ENCODE measurements at regions not wholly inside any gene's neighbourhood (a gene's known extent, or its start where the extent isn't known, plus 50 kb on each side); places are given as distances from the start of the nearest gene placed in this dataset.

DNA sequence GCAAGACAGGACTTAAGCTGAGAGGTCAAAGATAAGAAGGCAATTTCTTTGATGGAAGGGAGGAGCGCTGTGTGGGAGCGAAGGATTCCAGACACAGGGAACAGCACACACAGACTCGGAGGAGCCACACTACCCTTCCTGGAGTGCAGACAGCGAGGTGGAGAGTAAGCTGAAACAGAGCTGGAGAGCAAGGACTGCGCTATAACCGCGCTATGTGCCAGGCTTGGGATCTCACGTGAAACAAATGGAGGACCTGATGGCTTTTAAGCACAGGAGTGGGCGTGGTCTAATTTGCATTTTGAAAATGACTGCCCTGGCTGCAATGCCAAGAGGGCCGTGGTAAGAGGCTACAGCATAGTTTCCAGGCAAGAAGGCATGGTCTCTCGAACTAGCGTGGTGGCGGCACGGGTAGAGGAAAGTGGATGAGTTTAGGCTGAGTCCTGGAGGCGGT, 113.9 kb upstream of the SORBS2 start:
- no peaks in the 10 kb centered on the region for H3K9me3 Mint-ChIP-seq (ENCODE audit: unreplicated experiment)
- DNase-seq (ENCODE audit: extremely low spot score, unreplicated experiment) = no peak
- H3K4me3 Mint-ChIP-seq (ENCODE audit: unreplicated experiment) = no peak overlapping the region
- no peak overlapping the region for H3K27ac Mint-ChIP-seq (ENCODE audit: unreplicated experiment)
- H3K36me3 Mint-ChIP-seq (ENCODE audit: unreplicated experiment) = no peaks in the 10 kb centered on the region
- peaks cover 20% of the 10 kb centered on the region for H3K4me1 Mint-ChIP-seq (ENCODE audit: unreplicated experiment)
- TF ChIP-seq, protein P1, sequence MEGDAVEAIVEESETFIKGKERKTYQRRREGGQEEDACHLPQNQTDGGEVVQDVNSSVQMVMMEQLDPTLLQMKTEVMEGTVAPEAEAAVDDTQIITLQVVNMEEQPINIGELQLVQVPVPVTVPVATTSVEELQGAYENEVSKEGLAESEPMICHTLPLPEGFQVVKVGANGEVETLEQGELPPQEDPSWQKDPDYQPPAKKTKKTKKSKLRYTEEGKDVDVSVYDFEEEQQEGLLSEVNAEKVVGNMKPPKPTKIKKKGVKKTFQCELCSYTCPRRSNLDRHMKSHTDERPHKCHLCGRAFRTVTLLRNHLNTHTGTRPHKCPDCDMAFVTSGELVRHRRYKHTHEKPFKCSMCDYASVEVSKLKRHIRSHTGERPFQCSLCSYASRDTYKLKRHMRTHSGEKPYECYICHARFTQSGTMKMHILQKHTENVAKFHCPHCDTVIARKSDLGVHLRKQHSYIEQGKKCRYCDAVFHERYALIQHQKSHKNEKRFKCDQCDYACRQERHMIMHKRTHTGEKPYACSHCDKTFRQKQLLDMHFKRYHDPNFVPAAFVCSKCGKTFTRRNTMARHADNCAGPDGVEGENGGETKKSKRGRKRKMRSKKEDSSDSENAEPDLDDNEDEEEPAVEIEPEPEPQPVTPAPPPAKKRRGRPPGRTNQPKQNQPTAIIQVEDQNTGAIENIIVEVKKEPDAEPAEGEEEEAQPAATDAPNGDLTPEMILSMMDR (IDR thresholded peaks at IDR 0.05) = no peak
- no peaks in the 10 kb centered on the region for H3K27me3 Mint-ChIP-seq (ENCODE audit: unreplicated experiment)

DNA sequence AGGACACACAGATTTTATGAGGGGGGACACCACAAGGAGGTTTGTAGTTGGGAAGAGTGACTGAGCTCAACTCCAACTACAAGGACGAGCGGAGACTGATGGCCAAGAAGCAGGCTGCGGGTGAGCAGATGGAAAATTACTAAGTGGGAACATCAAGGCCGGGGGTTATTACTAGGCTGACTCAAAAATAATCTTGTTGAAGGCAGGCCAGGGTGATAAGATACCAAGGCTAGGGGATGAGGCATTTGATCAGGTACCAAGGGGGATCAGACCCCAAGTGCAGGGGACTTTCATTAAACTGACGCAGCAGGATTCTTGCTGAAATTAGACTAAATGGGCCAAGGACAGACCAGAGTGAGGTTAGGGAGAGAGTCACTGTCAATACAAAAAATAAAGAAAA, 119.4 kb upstream of the SORBS2 start:
- Mint-ChIP-seq H3K4me1 (ENCODE audit: unreplicated experiment) (peaks cover 36% of the 10 kb centered on the region), H3K27me3 (ENCODE audit: unreplicated experiment) (no peaks in the 10 kb centered on the region), H3K9me3 (ENCODE audit: unreplicated experiment) (no peaks in the 10 kb centered on the region), H3K36me3 (ENCODE audit: unreplicated experiment) (no peaks in the 10 kb centered on the region), H3K27ac (ENCODE audit: unreplicated experiment) (peak overlapping the region; percentile 72), H3K4me3 (ENCODE audit: unreplicated experiment) (no peak overlapping the region)
- DNase-seq (ENCODE audit: extremely low spot score, unreplicated experiment) = no peak
- TF ChIP-seq, protein P1 (IDR thresholded peaks at IDR 0.05) = no peak

- H3K4me1 Mint-ChIP-seq (ENCODE audit: unreplicated experiment) = peaks cover 41% of the 10 kb centered on the region
- TF ChIP-seq, protein P1 (IDR thresholded peaks at IDR 0.05) = no peak
- no peaks in the 10 kb centered on the region for H3K36me3 Mint-ChIP-seq (ENCODE audit: unreplicated experiment)
- H3K9me3 Mint-ChIP-seq (ENCODE audit: unreplicated experiment) = no peaks in the 10 kb centered on the region
- no peaks in the 10 kb centered on the region for H3K27me3 Mint-ChIP-seq (ENCODE audit: unreplicated experiment)
- peak overlapping the region; percentile 93 for H3K27ac Mint-ChIP-seq (ENCODE audit: unreplicated experiment)
- no peak for DNase-seq (ENCODE audit: extremely low spot score, unreplicated experiment)
- H3K4me3 Mint-ChIP-seq (ENCODE audit: unreplicated experiment) = no peak overlapping the region
Observed at GRCh38 chr4:185931986-185932385, 120.0 kb upstream of the SORBS2 start.

GRCh38 chr4:185932491-185932890, 120.5 kb upstream of the SORBS2 start:
- Mint-ChIP-seq H3K4me1 (ENCODE audit: unreplicated experiment) (peaks cover 42% of the 10 kb centered on the region), H3K27me3 (ENCODE audit: unreplicated experiment) (no peaks in the 10 kb centered on the region), H3K9me3 (ENCODE audit: unreplicated experiment) (no peaks in the 10 kb centered on the region), H3K27ac (ENCODE audit: unreplicated experiment) (peak overlapping the region; percentile 93), H3K4me3 (ENCODE audit: unreplicated experiment) (peak overlapping the region; percentile 26), H3K36me3 (ENCODE audit: unreplicated experiment) (no peaks in the 10 kb centered on the region)
- no peak for DNase-seq (ENCODE audit: extremely low spot score, unreplicated experiment)
- TF ChIP-seq, protein P1 (IDR thresholded peaks at IDR 0.05) = no peak

DNA sequence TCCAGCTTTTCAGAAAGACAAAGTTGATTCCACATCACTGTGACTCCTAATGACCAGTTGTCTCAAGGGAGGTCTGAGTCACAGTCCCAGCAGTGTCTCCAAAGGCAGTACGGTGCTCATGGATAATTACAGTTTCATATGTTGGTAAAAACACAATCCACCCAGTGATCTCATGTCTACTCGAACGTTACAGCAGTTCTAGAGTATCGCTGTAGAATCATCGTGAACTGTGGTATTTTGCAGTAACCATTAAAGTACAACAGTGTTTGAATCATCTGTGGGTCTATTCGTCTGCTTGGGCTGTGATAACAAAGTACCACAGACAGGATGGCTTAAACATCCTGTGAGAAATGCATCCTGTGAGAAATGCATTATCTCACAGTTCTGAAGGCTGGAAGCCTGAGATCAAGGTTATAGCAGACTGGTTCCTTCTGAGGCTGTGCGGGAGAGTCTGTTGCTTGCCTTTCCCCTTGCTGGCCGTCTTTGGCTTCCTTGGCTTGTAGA, 121.1 kb upstream of the SORBS2 start:
- peak overlapping the region; percentile 93 for H3K27ac Mint-ChIP-seq (ENCODE audit: unreplicated experiment)
- no peaks in the 10 kb centered on the region for H3K36me3 Mint-ChIP-seq (ENCODE audit: unreplicated experiment)
- H3K4me1 Mint-ChIP-seq (ENCODE audit: unreplicated experiment) = peaks cover 42% of the 10 kb centered on the region
- H3K4me3 Mint-ChIP-seq (ENCODE audit: unreplicated experiment) = peak overlapping the region; percentile 26
- DNase-seq (ENCODE audit: extremely low spot score, unreplicated experiment) = no peak
- TF ChIP-seq, protein P1 (IDR thresholded peaks at IDR 0.05) = no peak
- no peaks in the 10 kb centered on the region for H3K9me3 Mint-ChIP-seq (ENCODE audit: unreplicated experiment)
- H3K27me3 Mint-ChIP-seq (ENCODE audit: unreplicated experiment) = no peaks in the 10 kb centered on the region
